ENCODE measurements at regions not wholly inside any gene's neighbourhood (a gene's known extent, or its start where the extent isn't known, plus 50 kb on each side); places are given as distances from the start of the nearest gene placed in this dataset.

- TF ChIP-seq CTCF (conservative IDR thresholded peaks at IDR 0.05; ENCODE audit: low read depth, low read length) (no peak), EZH2 (IDR thresholded peaks at IDR 0.05; ENCODE audit: low read length, unreplicated experiment) (no peak)
Observed at GRCh38 chr12:125205386-125205785, 140.2 kb downstream of the AACS start.

Data from PC-3 (cell line).